ENCODE measurements at regions not wholly inside any gene's neighbourhood (a gene's known extent, or its start where the extent isn't known, plus 50 kb on each side); places are given as distances from the start of the nearest gene placed in this dataset.

- TF ChIP-seq CTCF (IDR thresholded peaks at IDR 0.05), result no peak
- ATAC-seq (ENCODE audit: low FRiP score) (no peak), DNase-seq (ENCODE audit: low spot score) (no peak)
Measured at GRCh38 chr2:220165401-220165800, 538.0 kb downstream of the SLC4A3 start.

- no peak for TF ChIP-seq CTCF (IDR thresholded peaks at IDR 0.05)
- DNase-seq (ENCODE audit: low spot score) (no peak), ATAC-seq (ENCODE audit: low FRiP score) (no peak)
Measured at GRCh38 chr2:220166616-220167015, 539.2 kb downstream of the SLC4A3 start.

GRCh38 chr2:220167956-220168355 is 540.5 kb downstream of the SLC4A3 start:
- ATAC-seq (ENCODE audit: low FRiP score) (no peak), DNase-seq (ENCODE audit: low spot score) (no peak)
- no peak for TF ChIP-seq CTCF (IDR thresholded peaks at IDR 0.05)

GRCh38 chr2:220168891-220169546 is 541.6 kb downstream of the SLC4A3 start:
- ATAC-seq (ENCODE audit: low FRiP score) (no peak), DNase-seq (ENCODE audit: low spot score) (no peak)
- TF ChIP-seq CTCF (IDR thresholded peaks at IDR 0.05), result no peak

- ATAC-seq (ENCODE audit: low FRiP score), result no peak
- TF ChIP-seq CTCF (IDR thresholded peaks at IDR 0.05), result no peak
- no peak for DNase-seq (ENCODE audit: low spot score)
Measured at GRCh38 chr2:220174826-220175225, 547.4 kb downstream of the SLC4A3 start.

GRCh38 chr2:220175967-220176366 is 548.5 kb downstream of the SLC4A3 start:
- ATAC-seq (ENCODE audit: low FRiP score) (no peak), DNase-seq (ENCODE audit: low spot score) (no peak)
- no peak for TF ChIP-seq CTCF (IDR thresholded peaks at IDR 0.05)

GRCh38 chr2:220178991-220179695 is 551.7 kb downstream of the SLC4A3 start:
- DNase-seq (ENCODE audit: low spot score), result no peak
- no peak for ATAC-seq (ENCODE audit: low FRiP score)
- TF ChIP-seq CTCF (IDR thresholded peaks at IDR 0.05), result no peak

All from omental fat pad (tissue), 3 donors.